ENCODE measurements at regions not wholly inside any gene's neighbourhood (a gene's known extent, or its start where the extent isn't known, plus 50 kb on each side); places are given as distances from the start of the nearest gene placed in this dataset.

DNA sequence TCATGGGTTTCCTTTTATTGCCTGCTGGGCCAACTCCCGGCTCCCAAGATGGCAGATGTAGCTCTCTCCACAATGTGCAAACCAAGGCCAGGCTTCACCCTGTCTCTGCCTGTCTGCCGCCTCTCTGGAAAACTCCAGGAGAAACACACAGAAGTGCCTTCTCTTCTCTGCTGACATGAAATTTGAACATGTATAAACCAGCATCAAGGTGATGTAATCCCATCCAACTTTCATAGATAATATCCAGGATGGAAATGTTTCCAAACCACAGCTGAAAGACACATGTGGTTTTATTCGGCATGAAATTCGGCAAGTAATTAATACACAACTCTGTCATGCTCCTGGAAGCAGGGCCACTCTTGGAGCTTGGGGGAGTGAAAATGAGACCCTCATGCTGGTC lies 297.2 kb downstream of the C7orf25 start:
- no peak for DNase-seq
- Histone ChIP-seq H3K27ac (no peak overlapping the region), H3K4me3 (no peak overlapping the region), H3K4me1 (peaks cover 0 to 10% (median 6%) of the 10 kb centered on the region in 4 donors), H3K9me3 (no peaks in the 10 kb centered on the region), H3K27me3 (no peaks in the 10 kb centered on the region), H3K36me3 (no peaks in the 10 kb centered on the region)
- TF ChIP-seq, protein P1, sequence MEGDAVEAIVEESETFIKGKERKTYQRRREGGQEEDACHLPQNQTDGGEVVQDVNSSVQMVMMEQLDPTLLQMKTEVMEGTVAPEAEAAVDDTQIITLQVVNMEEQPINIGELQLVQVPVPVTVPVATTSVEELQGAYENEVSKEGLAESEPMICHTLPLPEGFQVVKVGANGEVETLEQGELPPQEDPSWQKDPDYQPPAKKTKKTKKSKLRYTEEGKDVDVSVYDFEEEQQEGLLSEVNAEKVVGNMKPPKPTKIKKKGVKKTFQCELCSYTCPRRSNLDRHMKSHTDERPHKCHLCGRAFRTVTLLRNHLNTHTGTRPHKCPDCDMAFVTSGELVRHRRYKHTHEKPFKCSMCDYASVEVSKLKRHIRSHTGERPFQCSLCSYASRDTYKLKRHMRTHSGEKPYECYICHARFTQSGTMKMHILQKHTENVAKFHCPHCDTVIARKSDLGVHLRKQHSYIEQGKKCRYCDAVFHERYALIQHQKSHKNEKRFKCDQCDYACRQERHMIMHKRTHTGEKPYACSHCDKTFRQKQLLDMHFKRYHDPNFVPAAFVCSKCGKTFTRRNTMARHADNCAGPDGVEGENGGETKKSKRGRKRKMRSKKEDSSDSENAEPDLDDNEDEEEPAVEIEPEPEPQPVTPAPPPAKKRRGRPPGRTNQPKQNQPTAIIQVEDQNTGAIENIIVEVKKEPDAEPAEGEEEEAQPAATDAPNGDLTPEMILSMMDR (IDR thresholded peaks at IDR 0.05) = no peak
- TF ChIP-seq POLR2AphosphoS5 (IDR thresholded peaks at IDR 0.05) (no peak), EP300 (IDR thresholded peaks at IDR 0.05; ENCODE audit: low read depth) (no peak), POLR2A (IDR thresholded peaks at IDR 0.05) (no peak)
- intact Hi-C loops (cut with DNase I; ENCODE audit: low total_unique reads) = no loop called here
- 91 to 92% methylated on average over 2 to 4 of the region's 4 CpGs for WGBS, 2 donors (ENCODE audit: low coverage in 1 of 2)
- in situ Hi-C loops (cut with MboI; ENCODE audit: low pct_ligation_motif_present in 1 of 4, low pct_unique_long_range_greater_than_20kb in 1 of 4, low sequenced_read_pairs in 3 of 4) = no loop called here

GRCh38 chr7:42611961-42612360 lies 299.9 kb downstream of the C7orf25 start:
- H3K9me3 ChIP-seq = no peaks in the 10 kb centered on the region
- no peak for TF ChIP-seq POLR2A (IDR thresholded peaks at IDR 0.05)
- TF ChIP-seq, protein P1 (IDR thresholded peaks at IDR 0.05) = no peak
- no peak for TF ChIP-seq POLR2AphosphoS5 (IDR thresholded peaks at IDR 0.05)
- TF ChIP-seq EP300 (IDR thresholded peaks at IDR 0.05; ENCODE audit: low read depth) = no peak
- H3K4me3 ChIP-seq = no peak overlapping the region
- 0 to 19% methylated on average over 1 of the region's 1 CpG for WGBS, 2 donors (ENCODE audit: low coverage in 1 of 2)
- peak overlapping the region in 2 of 4 donors; percentile 22 to 55 for H3K27ac ChIP-seq
- H3K36me3 ChIP-seq = no peaks in the 10 kb centered on the region
- in situ Hi-C loops (cut with MboI; ENCODE audit: low pct_ligation_motif_present in 1 of 4, low pct_unique_long_range_greater_than_20kb in 1 of 4, low sequenced_read_pairs in 3 of 4) = no loop called here
- H3K27me3 ChIP-seq = no peaks in the 10 kb centered on the region
- intact Hi-C loops (cut with DNase I; ENCODE audit: low total_unique reads) = no loop called here
- DNase-seq = no peak
- H3K4me1 ChIP-seq = peaks cover 0 to 8% (median 5%) of the 10 kb centered on the region in 4 donors

- TF ChIP-seq EP300 (IDR thresholded peaks at IDR 0.05; ENCODE audit: low read depth) = no peak
- TF ChIP-seq POLR2AphosphoS5 (IDR thresholded peaks at IDR 0.05) = no peak
- no peak for TF ChIP-seq POLR2A (IDR thresholded peaks at IDR 0.05)
- TF ChIP-seq, protein P1 (IDR thresholded peaks at IDR 0.05) = no peak
- no peaks in the 10 kb centered on the region for H3K9me3 ChIP-seq
- 52 to 65% methylated on average over 6 to 7 of the region's 7 CpGs for WGBS, 2 donors (ENCODE audit: low coverage in 1 of 2)
- no peaks in the 10 kb centered on the region for H3K27me3 ChIP-seq
- H3K36me3 ChIP-seq = no peaks in the 10 kb centered on the region
- intact Hi-C loops (cut with DNase I; ENCODE audit: low total_unique reads) = no loop called here
- no peak for DNase-seq
- no peak overlapping the region for H3K4me3 ChIP-seq
- in situ Hi-C loops (cut with MboI; ENCODE audit: low pct_ligation_motif_present in 1 of 4, low pct_unique_long_range_greater_than_20kb in 1 of 4, low sequenced_read_pairs in 3 of 4) = no loop called here
- H3K27ac ChIP-seq = peak overlapping the region in 2 of 4 donors; percentile 22 to 55
- H3K4me1 ChIP-seq = peaks cover 0 to 10% (median 6%) of the 10 kb centered on the region in 4 donors
These were observed 300.5 kb downstream of the C7orf25 start for GRCh38 chr7:42611289-42611928.

- Histone ChIP-seq H3K27ac (peak overlapping the region; percentile 2 to 16 (median 12)), H3K9me3 (no peaks in the 10 kb centered on the region), H3K36me3 (no peaks in the 10 kb centered on the region), H3K4me3 (no peak overlapping the region), H3K27me3 (no peaks in the 10 kb centered on the region), H3K4me1 (peaks cover 0 to 9% (median 0%) of the 10 kb centered on the region in 4 donors)
- WGBS, 2 donors (ENCODE audit: low coverage in 1 of 2) = 14 to 57% methylated on average over 1 to 3 of the region's 3 CpGs
- no peak for DNase-seq
- in situ Hi-C loops (cut with MboI; ENCODE audit: low pct_ligation_motif_present in 1 of 4, low pct_unique_long_range_greater_than_20kb in 1 of 4, low sequenced_read_pairs in 3 of 4) (no loop called here), intact Hi-C loops (cut with DNase I; ENCODE audit: low total_unique reads) (no loop called here)
- TF ChIP-seq POLR2A (IDR thresholded peaks at IDR 0.05) (no peak), POLR2AphosphoS5 (IDR thresholded peaks at IDR 0.05) (peak in 1 of 3 donors; percentile 14)
These were observed 305.5 kb downstream of the C7orf25 start for GRCh38 chr7:42606193-42606905.

Measured in transverse colon (tissue), 4 donors.